HCT116 (cell line): ENCODE measurements at regions not wholly inside any gene's neighbourhood (a gene's known extent, or its start where the extent isn't known, plus 50 kb on each side); places are given as distances from the start of the nearest gene placed in this dataset.

Experiments
- ATAC-seq: fragments of 200-7000 bp; cut with Tn5 transposase; 2 replicates; pipeline ENCODE4 v1.9.1; 2020; ENCODE audit warnings: mild to moderate bottlenecking, moderate library complexity
- BruUV-seq: library from RNA; stranded (reverse); fragments of 400-500 nt; replicated peaks from 2 replicates; lab custom pipeline; 2021; lab: Mats Ljungman, UMichigan
- CTCF ChIA-PET: fragments of 300-600 bp; sonication (Branson Sonifier 250); formaldehyde crosslinking; loops from one replicate; lab custom pipeline; 2021; ENCODE audit warnings: antibody characterized with exemption; lab: Charles Lee
- POLR2A ChIA-PET: fragments of 300-600, 350-600 bp; sonication (Branson Sonifier 250); formaldehyde crosslinking; loops from one replicate; lab custom pipeline; 2021; ENCODE audit warnings: antibody characterized with exemption; lab: Charles Lee
- RAD21 ChIA-PET, 2 experiments: fragments of 300-600 bp; sonication (Branson Sonifier 250); formaldehyde crosslinking; loops; one replicate each; lab custom pipeline; 2023; ENCODE audit warnings: low total read pairs in 2 of 2; ENCODE audit not compliant: uncharacterized antibody in 2 of 2, unreplicated experiment in 2 of 2, low non-redundant PET in 1 of 2; lab: Charles Lee
- DNase-seq: peaks from one replicate; pipeline ENCODE4 v3.0.0-alpha.2; 2010; ENCODE audit warnings: low read depth, low spot score
- H2AFZ ChIP-seq: fragments of 200-600 bp; shearing (Covaris generic), sonication (generic); 2 replicates; pipeline ENCODE4 v1.6.1; 2017; ENCODE audit warnings: low read depth, mixed run types, mixed read lengths, antibody characterized with exemption, low read length; ENCODE audit not compliant: poor library complexity, severe bottlenecking
- H3K27ac ChIP-seq: 2 replicates; pipeline ENCODE4 v1.5.1; 2012; ENCODE audit warnings: low read depth, low read length
- H3K27me3 ChIP-seq: fragments of 200-600 bp; sonication (generic); 2 replicates; pipeline ENCODE4 v1.6.1; 2016; ENCODE audit warnings: mixed run types, low read length, mixed read lengths; ENCODE audit not compliant: insufficient read depth
- H3K36me3 ChIP-seq, 2 experiments: fragments of 200-500 bp in 1 of 2; fragments of 200-600 bp in 1 of 2; sonication (Bioruptor generic) in 1 of 2; sonication (generic) in 1 of 2; 2 replicates each; pipeline versions ENCODE4 v1.5.1 to v1.6.1; 2014 to 2016; ENCODE audit warnings: low read length in 2 of 2, inconsistent platforms in 1 of 2, mixed read lengths in 1 of 2, mixed run types in 1 of 2; ENCODE audit not compliant: insufficient read depth in 2 of 2, control insufficient read depth in 1 of 2
- H3K4me1 ChIP-seq, 2 experiments: fragments of 200-600 bp in 1 of 2; sonication (generic) in 1 of 2; 2 replicates each; pipeline versions ENCODE4 v1.5.1 to v1.6.1; 2012 to 2017; ENCODE audit warnings: low read length in 2 of 2, inconsistent platforms in 1 of 2, mild to moderate bottlenecking in 1 of 2, mixed read lengths in 1 of 2, mixed run types in 1 of 2, moderate library complexity in 1 of 2; ENCODE audit not compliant: insufficient read depth in 2 of 2, control insufficient read depth in 1 of 2
- H3K4me2 ChIP-seq: fragments of 200-600 bp; sonication (generic); 2 replicates; pipeline ENCODE4 v1.6.1; 2017; ENCODE audit warnings: mixed run types, low read length, mixed read lengths
- H3K4me3 ChIP-seq, 2 experiments: fragments of 200-600 bp in 1 of 2; sonication (generic) in 1 of 2; replicated peaks in 1 of 2; 2 replicates each; pipeline ENCODE4 v1.5.1; 2011 to 2016; ENCODE audit warnings: low read length in 2 of 2, control low read depth in 1 of 2, low read depth in 1 of 2, mild to moderate bottlenecking in 1 of 2, mixed read lengths in 1 of 2, mixed run types in 1 of 2
- H3K79me2 ChIP-seq: fragments of 200-600 bp; sonication (generic); 2 replicates; pipeline ENCODE4 v1.6.1; 2017; ENCODE audit warnings: mild to moderate bottlenecking, mixed run types, low read length, moderate library complexity, mixed read lengths; ENCODE audit not compliant: insufficient read depth
- H3K9ac ChIP-seq: fragments of 200-600 bp; sonication (generic); 2 replicates; pipeline ENCODE4 v1.6.1; 2016; ENCODE audit warnings: low read length, mixed read lengths
- H3K9me2 ChIP-seq: fragments of 200-600 bp; sonication (generic), shearing (Covaris generic); 2 replicates; pipeline ENCODE4 v1.6.1; 2017; ENCODE audit warnings: mixed run types, mild to moderate bottlenecking, moderate library complexity; ENCODE audit not compliant: insufficient read depth
- H3K9me3 ChIP-seq, 2 experiments: fragments of 200-500 bp in 1 of 2; fragments of 200-600 bp in 1 of 2; sonication (Bioruptor generic) in 1 of 2; sonication (generic) in 1 of 2; 2 replicates each; pipeline ENCODE4 v1.6.1; 2014 to 2017; ENCODE audit warnings: low read length in 2 of 2, mixed read lengths in 2 of 2, inconsistent platforms in 1 of 2, low read depth in 1 of 2, mild to moderate bottlenecking in 1 of 2, mixed run types in 1 of 2, moderate library complexity in 1 of 2; ENCODE audit not compliant: control insufficient read depth in 1 of 2, insufficient read depth in 1 of 2
- H4K20me1 ChIP-seq: fragments of 200-600 bp; sonication (generic), shearing (Covaris generic); 2 replicates; pipeline ENCODE4 v1.6.1; 2017; ENCODE audit warnings: mixed run types, mild to moderate bottlenecking, moderate library complexity; ENCODE audit not compliant: insufficient read depth
- ATF3 ChIP-seq: IDR thresholded peaks from 2 replicates; pipeline ENCODE4 v1.6.1; 2012
- CBX3 ChIP-seq: IDR thresholded peaks from 2 replicates; pipeline ENCODE4 v1.6.1; 2012; ENCODE audit warnings: low read depth
- CEBPB ChIP-seq: IDR thresholded peaks from 2 replicates; pipeline ENCODE4 v1.6.1; 2012; ENCODE audit warnings: low read depth
- EGR1 ChIP-seq: IDR thresholded peaks from 2 replicates; pipeline ENCODE4 v1.6.1; 2012; ENCODE audit warnings: low read depth
- EZH2 ChIP-seq: fragments of 200-600 bp; sonication (generic); IDR thresholded peaks from 2 replicates; pipeline ENCODE4 v1.6.1; 2017; ENCODE audit warnings: antibody characterized with exemption, mixed run types
- EZH2phosphoT487 ChIP-seq: fragments of 200-600 bp; IDR thresholded peaks from 2 replicates; pipeline ENCODE4 v1.6.1; 2018; ENCODE audit warnings: antibody characterized with exemption, borderline replicate concordance
- FOSL1 ChIP-seq: IDR thresholded peaks from 2 replicates; pipeline ENCODE4 v1.6.1; 2012; ENCODE audit warnings: low read depth
- JUND ChIP-seq: IDR thresholded peaks from 2 replicates; pipeline ENCODE4 v1.6.1; 2012
- POLR2A ChIP-seq: IDR thresholded peaks from 2 replicates; pipeline ENCODE4 v1.7.0; 2011; ENCODE audit warnings: borderline replicate concordance; ENCODE audit not compliant: insufficient read depth, insufficient read length; ENCODE audit errors: extremely low read depth
- RAD21 ChIP-seq: IDR thresholded peaks from 2 replicates; pipeline ENCODE4 v1.6.1; 2012; ENCODE audit warnings: low read depth, mild to moderate bottlenecking
- REST ChIP-seq: IDR thresholded peaks from 2 replicates; pipeline ENCODE4 v1.6.1; 2012; ENCODE audit warnings: low read depth
- SIN3A ChIP-seq: IDR thresholded peaks from 2 replicates; pipeline ENCODE4 v1.6.1; 2012; ENCODE audit warnings: low read depth
- TCF7L2 ChIP-seq: IDR thresholded peaks from 2 replicates; pipeline ENCODE4 v1.7.0; 2011; ENCODE audit warnings: borderline replicate concordance, inconsistent platforms; ENCODE audit not compliant: insufficient read depth, insufficient read length; ENCODE audit errors: extremely low read depth
- YY1 ChIP-seq: IDR thresholded peaks from 2 replicates; pipeline ENCODE4 v1.6.1; 2011; ENCODE audit warnings: low read length, low read depth, moderate library complexity, mild to moderate bottlenecking; ENCODE audit not compliant: insufficient replicate concordance; ENCODE audit errors: extremely low read depth
- ZBTB33 ChIP-seq: IDR thresholded peaks from 2 replicates; pipeline ENCODE4 v1.6.1; 2011; ENCODE audit warnings: mild to moderate bottlenecking, low read length, moderate library complexity; ENCODE audit not compliant: insufficient replicate concordance; ENCODE audit errors: extremely low read depth
- ZNF274 ChIP-seq: fragments of 200-500 bp; sonication (Bioruptor generic); IDR thresholded peaks from 2 replicates; pipeline ENCODE4 v1.6.1; 2014; ENCODE audit warnings: mild to moderate bottlenecking, low read depth, low read length, inconsistent platforms
- intact Hi-C: fragments of 100-400 bp; cut with micrococcal nuclease; formaldehyde crosslinking; loops from 2 replicates; pipeline ENCODE4 v1.10.0; 2022
- TF ChIP-seq, protein P1 (sequence below), 3 experiments: fragments of 200-600 bp in 1 of 3; sonication (generic) in 1 of 3; IDR thresholded peaks in 2 of 3; conservative IDR thresholded peaks in 1 of 3; 2 replicates each; pipeline ENCODE4 v1.5.1; 2012 to 2017; ENCODE audit warnings: low read depth in 2 of 3, low read length in 2 of 3, antibody characterized with exemption in 1 of 3, borderline replicate concordance in 1 of 3, control low read depth in 1 of 3, mild to moderate bottlenecking in 1 of 3, mixed read lengths in 1 of 3, mixed run types in 1 of 3, moderate library complexity in 1 of 3; ENCODE audit not compliant: insufficient read depth in 1 of 3
- TF ChIP-seq, protein P2 (sequence below): IDR thresholded peaks from 2 replicates; pipeline ENCODE4 v1.6.1; 2012

- Histone ChIP-seq H3K9ac (no peak overlapping the region), H3K4me2 (no peak overlapping the region)
- TF ChIP-seq REST (no peak), CEBPB (no peak), SIN3A (no peak), POLR2A (no peak), YY1 (no peak), FOSL1 (no peak), CBX3 (no peak), TCF7L2 (no peak), EZH2phosphoT487 (no peak), ATF3 (no peak), ZNF274 (no peak), EZH2 (no peak), ZBTB33 (no peak), JUND (no peak), EGR1 (no peak), RAD21 (no peak)
- TF ChIP-seq, protein P1, sequence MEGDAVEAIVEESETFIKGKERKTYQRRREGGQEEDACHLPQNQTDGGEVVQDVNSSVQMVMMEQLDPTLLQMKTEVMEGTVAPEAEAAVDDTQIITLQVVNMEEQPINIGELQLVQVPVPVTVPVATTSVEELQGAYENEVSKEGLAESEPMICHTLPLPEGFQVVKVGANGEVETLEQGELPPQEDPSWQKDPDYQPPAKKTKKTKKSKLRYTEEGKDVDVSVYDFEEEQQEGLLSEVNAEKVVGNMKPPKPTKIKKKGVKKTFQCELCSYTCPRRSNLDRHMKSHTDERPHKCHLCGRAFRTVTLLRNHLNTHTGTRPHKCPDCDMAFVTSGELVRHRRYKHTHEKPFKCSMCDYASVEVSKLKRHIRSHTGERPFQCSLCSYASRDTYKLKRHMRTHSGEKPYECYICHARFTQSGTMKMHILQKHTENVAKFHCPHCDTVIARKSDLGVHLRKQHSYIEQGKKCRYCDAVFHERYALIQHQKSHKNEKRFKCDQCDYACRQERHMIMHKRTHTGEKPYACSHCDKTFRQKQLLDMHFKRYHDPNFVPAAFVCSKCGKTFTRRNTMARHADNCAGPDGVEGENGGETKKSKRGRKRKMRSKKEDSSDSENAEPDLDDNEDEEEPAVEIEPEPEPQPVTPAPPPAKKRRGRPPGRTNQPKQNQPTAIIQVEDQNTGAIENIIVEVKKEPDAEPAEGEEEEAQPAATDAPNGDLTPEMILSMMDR (IDR thresholded peaks at IDR 0.05 in 2 of 3, conservative IDR thresholded peaks at IDR 0.05 in 1 of 3; ENCODE audit: borderline replicate concordance in 1 of 3, insufficient read depth in 1 of 3, low read depth in 2 of 3, low read length in 2 of 3) = no peak
- TF ChIP-seq, protein P2, sequence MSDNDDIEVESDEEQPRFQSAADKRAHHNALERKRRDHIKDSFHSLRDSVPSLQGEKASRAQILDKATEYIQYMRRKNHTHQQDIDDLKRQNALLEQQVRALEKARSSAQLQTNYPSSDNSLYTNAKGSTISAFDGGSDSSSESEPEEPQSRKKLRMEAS = no peak
- TF ChIP-seq, all 23 proteins: peak for 0
- no peaks in the 10 kb centered on the region for H3K36me3 ChIP-seq
- no peak overlapping the region for H3K27ac ChIP-seq
- no peaks in the 10 kb centered on the region for H3K79me2 ChIP-seq
- intact Hi-C loops = no loop called here
- no peak overlapping the region for H2AFZ ChIP-seq
- no peak overlapping the region for H3K4me3 ChIP-seq
- H3K9me3 ChIP-seq = no peaks in the 10 kb centered on the region
- no peaks in the 10 kb centered on the region for H3K9me2 ChIP-seq
- BruUV-seq = no TSS peak
- POLR2A ChIA-PET = no interaction called here
- DNase-seq (no peak), ATAC-seq (no peak)
- H4K20me1 ChIP-seq = no peaks in the 10 kb centered on the region
- H3K27me3 ChIP-seq = peaks cover 3% of the 10 kb centered on the region; the same call in 1 of the 2 replicates
- CTCF ChIA-PET = no interaction called here
- RAD21 ChIA-PET = interaction anchor here in 1 of 2 experiments (0.6 kb wide), 1 partner anchor 325 kb away, joined by 3 read pairs; no protein-coding TSS in a partner anchor
- no peaks in the 10 kb centered on the region for H3K4me1 ChIP-seq
These were observed 247.8 kb upstream of the PEX5L start for GRCh38 chr3:180284331-180285110.
